22Rv1 (cell line): ENCODE measurements at regions not wholly inside any gene's neighbourhood (a gene's known extent, or its start where the extent isn't known, plus 50 kb on each side); places are given as distances from the start of the nearest gene placed in this dataset.

Experiments
- H3K27ac ChIP-seq: fragments of 450-650 bp; 2 replicates; pipeline ENCODE4 v1.5.1; 2017
- CTCF ChIP-seq: fragments of 450-650 bp; IDR thresholded peaks from 2 replicates; pipeline ENCODE4 v1.5.1; 2017; ENCODE audit warnings: mild to moderate bottlenecking
- ZFX ChIP-seq: fragments of 450-650 bp; IDR thresholded peaks from 2 replicates; pipeline ENCODE4 v1.6.1; 2017; ENCODE audit warnings: antibody characterized with exemption, borderline replicate concordance

- no peak overlapping the region for H3K27ac ChIP-seq
- TF ChIP-seq ZFX: no peak
- TF ChIP-seq CTCF: no peak
Measured at GRCh38 chr7:16023503-16023902, 337.0 kb upstream of the MEOX2 start.

- no peak overlapping the region for H3K27ac ChIP-seq
- no peak for TF ChIP-seq ZFX
Measured at GRCh38 chr7:16023046-16023445, 336.6 kb upstream of the MEOX2 start.

GRCh38 chr7:16021851-16022250 is 335.4 kb upstream of the MEOX2 start:
- no peak for TF ChIP-seq ZFX
- TF ChIP-seq CTCF: no peak
- no peak overlapping the region for H3K27ac ChIP-seq

- no peak for TF ChIP-seq CTCF
- TF ChIP-seq ZFX: no peak
- H3K27ac ChIP-seq: no peak overlapping the region
Measured at GRCh38 chr7:16015981-16016380, 329.5 kb upstream of the MEOX2 start.

- no peak overlapping the region for H3K27ac ChIP-seq
- TF ChIP-seq CTCF: no peak
- no peak for TF ChIP-seq ZFX
Measured at GRCh38 chr7:16014031-16014430, 327.5 kb upstream of the MEOX2 start.

GRCh38 chr7:16007911-16008310 is 321.4 kb upstream of the MEOX2 start:
- no peak for TF ChIP-seq CTCF
- no peak for TF ChIP-seq ZFX
- H3K27ac ChIP-seq: no peak overlapping the region

- TF ChIP-seq ZFX: no peak
- TF ChIP-seq CTCF: no peak
- no peak overlapping the region for H3K27ac ChIP-seq
Measured at GRCh38 chr7:16004702-16005101, 318.2 kb upstream of the MEOX2 start.

GRCh38 chr7:16001477-16001876 is 315.0 kb upstream of the MEOX2 start:
- no peak for TF ChIP-seq CTCF
- no peak for TF ChIP-seq ZFX
- no peak overlapping the region for H3K27ac ChIP-seq
